ENCODE measurements at regions not wholly inside any gene's neighbourhood (a gene's known extent, or its start where the extent isn't known, plus 50 kb on each side); places are given as distances from the start of the nearest gene placed in this dataset.
A peak's percentile ranks its signal among the peaks of the same experiment; 100 is the strongest.
"Not testable (repeated sequence)": the region's sequence is repeated elsewhere in the genome, so short reads cannot be mapped to it uniquely, and the experiment has no call there.

GRCh38 chr3:23103764-23104163, 99.4 kb upstream of the UBE2E2 start:
- DNase-seq (ENCODE audit: low spot score) = no peak

GRCh38 chr3:23105048-23105447, 98.1 kb upstream of the UBE2E2 start:
- no peak for DNase-seq (ENCODE audit: low spot score)

- no peak for DNase-seq (ENCODE audit: low spot score)
These were observed 96.5 kb upstream of the UBE2E2 start for GRCh38 chr3:23106666-23107065.

- DNase-seq (ENCODE audit: low spot score) = no peak
These were observed 95.9 kb upstream of the UBE2E2 start for GRCh38 chr3:23107221-23107620.

- no peak for DNase-seq (ENCODE audit: low spot score)
These were observed 94.6 kb upstream of the UBE2E2 start for GRCh38 chr3:23108451-23109057.

GRCh38 chr3:23111286-23111685, 91.8 kb upstream of the UBE2E2 start:
- DNase-seq (ENCODE audit: low spot score) = no peak

- no peak for DNase-seq (ENCODE audit: low spot score)
These were observed 91.3 kb upstream of the UBE2E2 start for GRCh38 chr3:23111797-23112196.

- no peak for DNase-seq (ENCODE audit: low spot score)
These were observed 90.6 kb upstream of the UBE2E2 start for GRCh38 chr3:23112491-23112890.

- peak; percentile 14 for DNase-seq (ENCODE audit: low spot score)
These were observed 89.5 kb upstream of the UBE2E2 start for GRCh38 chr3:23113455-23114171.

GRCh38 chr3:23114432-23114831, 88.7 kb upstream of the UBE2E2 start:
- DNase-seq (ENCODE audit: low spot score) = no peak

- no peak for DNase-seq (ENCODE audit: low spot score)
These were observed 87.8 kb upstream of the UBE2E2 start for GRCh38 chr3:23115171-23115877.

GRCh38 chr3:23116081-23116837, 86.9 kb upstream of the UBE2E2 start:
- DNase-seq (ENCODE audit: low spot score) = no peak

GRCh38 chr3:23117856-23118255, 85.3 kb upstream of the UBE2E2 start:
- DNase-seq (ENCODE audit: low spot score) = no peak

- no peak for DNase-seq (ENCODE audit: low spot score)
These were observed 75.9 kb upstream of the UBE2E2 start for GRCh38 chr3:23127196-23127595.

- DNase-seq (ENCODE audit: low spot score) = no peak
These were observed 74.5 kb upstream of the UBE2E2 start for GRCh38 chr3:23128655-23129054.

GRCh38 chr3:23129117-23129516, 74.0 kb upstream of the UBE2E2 start:
- no peak for DNase-seq (ENCODE audit: low spot score)

- DNase-seq (ENCODE audit: low spot score) = no peak
These were observed 73.3 kb upstream of the UBE2E2 start for GRCh38 chr3:23129817-23130216.

- no peak for DNase-seq (ENCODE audit: low spot score)
These were observed 72.7 kb upstream of the UBE2E2 start for GRCh38 chr3:23130406-23130805.

- DNase-seq (ENCODE audit: low spot score) = no peak
These were observed 67.9 kb upstream of the UBE2E2 start for GRCh38 chr3:23135026-23135785.

- no peak for DNase-seq (ENCODE audit: low spot score)
These were observed 67.1 kb upstream of the UBE2E2 start for GRCh38 chr3:23136054-23136453.

- not testable (repeated sequence) for DNase-seq (ENCODE audit: low spot score)
These were observed 59.1 kb upstream of the UBE2E2 start for GRCh38 chr3:23144051-23144450.

- DNase-seq (ENCODE audit: low spot score) = no peak
These were observed 57.0 kb upstream of the UBE2E2 start for GRCh38 chr3:23146163-23146562.

Measured in hepatic stellate cell (primary cell).